Neural crest cell (in vitro differentiated cells): ENCODE measurements at regions not wholly inside any gene's neighbourhood (a gene's known extent, or its start where the extent isn't known, plus 50 kb on each side); places are given as distances from the start of the nearest gene placed in this dataset.
A peak's percentile ranks its signal among the peaks of the same experiment; 100 is the strongest.
"Not testable (repeated sequence)": the region's sequence is repeated elsewhere in the genome, so short reads cannot be mapped to it uniquely, and the experiment has no call there.

Experiments
- DNase-seq: peaks from one replicate; pipeline ENCODE4 v3.0.0; 2021; ENCODE audit warnings: low read depth, mixed read lengths, low spot score
- H3K27ac Mint-ChIP-seq: one replicate; pipeline ENCODE4 v1.8.0; 2021; ENCODE audit warnings: mild to moderate bottlenecking, mixed read lengths; ENCODE audit not compliant: unreplicated experiment
- H3K27me3 Mint-ChIP-seq: 2 replicates; pipeline ENCODE4 v1.8.0; 2021; ENCODE audit warnings: low read depth, mild to moderate bottlenecking, mixed read lengths
- H3K36me3 Mint-ChIP-seq: 2 replicates; pipeline ENCODE4 v1.8.0; 2021; ENCODE audit warnings: low read depth, mild to moderate bottlenecking, mixed read lengths
- H3K4me1 Mint-ChIP-seq: 2 replicates; pipeline ENCODE4 v1.8.0; 2021; ENCODE audit warnings: mixed read lengths
- H3K4me3 Mint-ChIP-seq: one replicate; pipeline ENCODE4 v1.8.0; 2021; ENCODE audit warnings: mild to moderate bottlenecking, mixed read lengths
- H3K9me3 Mint-ChIP-seq: 2 replicates; pipeline ENCODE4 v1.8.0; 2021; ENCODE audit warnings: mixed read lengths
- CTCF ChIP-seq: fragments of 200-600 bp; sonication (generic); conservative IDR thresholded peaks from 2 replicates; pipeline ENCODE4 v1.5.0; 2021; ENCODE audit warnings: antibody characterized with exemption, mild to moderate bottlenecking

GRCh38 chr10:61588770-61589211 lies 73.9 kb upstream of the CABCOCO1 start:
- no peak for TF ChIP-seq CTCF

GRCh38 chr10:61586829-61587228 lies 75.9 kb upstream of the CABCOCO1 start:
- Mint-ChIP-seq H3K4me1 (peaks cover 12% of the 10 kb centered on the region), H3K4me3 (no peak overlapping the region), H3K27me3 (no peaks in the 10 kb centered on the region)

More at GRCh38 chr10:61588770-61589211, 73.9 kb upstream of the CABCOCO1 start:
- Mint-ChIP-seq H3K27me3 (no peaks in the 10 kb centered on the region), H3K27ac (peak overlapping the region; percentile 90), H3K9me3 (peaks cover 4% of the 10 kb centered on the region), H3K4me3 (no peak overlapping the region), H3K4me1 (peaks cover 12% of the 10 kb centered on the region), H3K36me3 (no peaks in the 10 kb centered on the region)
- DNase-seq: no peak

GRCh38 chr10:61580608-61581007 lies 82.1 kb upstream of the CABCOCO1 start:
- Mint-ChIP-seq H3K36me3 (no peaks in the 10 kb centered on the region), H3K9me3 (peaks cover 4% of the 10 kb centered on the region), H3K27ac (no peak overlapping the region), H3K4me1 (no peaks in the 10 kb centered on the region), H3K27me3 (no peaks in the 10 kb centered on the region), H3K4me3 (no peak overlapping the region)
- no peak for TF ChIP-seq CTCF
- DNase-seq: no peak

More at GRCh38 chr10:61586829-61587228, 75.9 kb upstream of the CABCOCO1 start:
- peaks cover 4% of the 10 kb centered on the region for H3K9me3 Mint-ChIP-seq
- no peaks in the 10 kb centered on the region for H3K36me3 Mint-ChIP-seq
- H3K27ac Mint-ChIP-seq: no peak overlapping the region
- DNase-seq: no peak
- TF ChIP-seq CTCF: no peak

GRCh38 chr10:61570204-61570603 lies 92.5 kb upstream of the CABCOCO1 start:
- not testable (repeated sequence) for H3K4me3 Mint-ChIP-seq, H3K4me1 Mint-ChIP-seq, H3K27ac Mint-ChIP-seq, DNase-seq, H3K27me3 Mint-ChIP-seq, H3K36me3 Mint-ChIP-seq
- peaks cover 15% of the 10 kb centered on the region for H3K9me3 Mint-ChIP-seq

- H3K27ac Mint-ChIP-seq: no peak overlapping the region
- peaks cover 15% of the 10 kb centered on the region for H3K9me3 Mint-ChIP-seq
- peaks cover 4% of the 10 kb centered on the region for H3K36me3 Mint-ChIP-seq
- DNase-seq: no peak
- H3K4me1 Mint-ChIP-seq: peaks cover 7% of the 10 kb centered on the region
- H3K27me3 Mint-ChIP-seq: no peaks in the 10 kb centered on the region
- TF ChIP-seq CTCF: no peak
- no peak overlapping the region for H3K4me3 Mint-ChIP-seq
Observed at GRCh38 chr10:61567729-61568128, 95.0 kb upstream of the CABCOCO1 start.

- Mint-ChIP-seq H3K27ac (no peak overlapping the region), H3K4me3 (no peak overlapping the region), H3K4me1 (peaks cover 7% of the 10 kb centered on the region), H3K36me3 (peaks cover 4% of the 10 kb centered on the region), H3K9me3 (peaks cover 9% of the 10 kb centered on the region), H3K27me3 (no peaks in the 10 kb centered on the region)
- TF ChIP-seq CTCF: no peak
- DNase-seq: no peak
Observed at GRCh38 chr10:61565819-61566560, 96.7 kb upstream of the CABCOCO1 start.
